ENCODE measurements at regions not wholly inside any gene's neighbourhood (a gene's known extent, or its start where the extent isn't known, plus 50 kb on each side); places are given as distances from the start of the nearest gene placed in this dataset.

- TF ChIP-seq CTCF (IDR thresholded peaks at IDR 0.05; ENCODE audit: low read length) (no peak), EZH2phosphoT487 (IDR thresholded peaks at IDR 0.05; ENCODE audit: low read length) (no peak), EZH2 (optimal IDR thresholded peaks at IDR 0.05; ENCODE audit: low read depth, low read length) (no peak)
These were observed 316.5 kb downstream of the ZNF536 start for GRCh38 chr19:30688696-30689095.

Measured in MM.1S (cell line).